HCEC 1CT (cell line): ENCODE measurements at regions not wholly inside any gene's neighbourhood (a gene's known extent, or its start where the extent isn't known, plus 50 kb on each side); places are given as distances from the start of the nearest gene placed in this dataset.
"Not testable (repeated sequence)": the region's sequence is repeated elsewhere in the genome, so short reads cannot be mapped to it uniquely, and the experiment has no call there.

Experiments
- DNase-seq: peaks from one replicate; pipeline ENCODE4 v3.0.0-alpha.2; 2017

GRCh38 chr15:38750786-38751185 is 186.2 kb upstream of the RASGRP1 start:
- DNase-seq = no peak

GRCh38 chr15:38755718-38756117 is 191.1 kb upstream of the RASGRP1 start:
- no peak for DNase-seq

GRCh38 chr15:38756441-38756840 is 191.8 kb upstream of the RASGRP1 start:
- no peak for DNase-seq

- DNase-seq = peak; percentile 23
Measured at GRCh38 chr15:38758043-38758442, 193.4 kb upstream of the RASGRP1 start.

- no peak for DNase-seq
Measured at GRCh38 chr15:38761681-38762080, 197.1 kb upstream of the RASGRP1 start.

GRCh38 chr15:38768970-38769369 is 204.4 kb upstream of the RASGRP1 start:
- peak; percentile 47 for DNase-seq

DNA sequence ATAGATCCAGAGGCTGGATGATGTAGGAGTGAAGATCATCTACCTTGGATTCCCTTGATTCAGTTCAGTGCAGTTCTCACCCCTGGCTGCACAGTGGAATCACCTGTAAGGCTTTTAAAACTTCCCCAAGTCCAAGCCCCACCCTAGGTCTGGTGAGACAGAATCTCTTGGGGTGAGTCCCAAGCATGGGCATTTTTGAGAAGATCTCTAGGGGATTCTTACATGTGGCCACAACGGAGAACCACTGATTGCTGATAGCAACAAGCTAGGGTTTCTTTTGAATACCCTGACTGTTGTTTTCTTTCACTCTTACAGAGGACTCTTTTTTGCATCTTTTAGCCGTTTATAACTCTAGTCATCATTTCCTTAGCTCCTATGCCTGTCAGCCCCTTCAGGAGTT is 204.9 kb upstream of the RASGRP1 start:
- DNase-seq = no peak

DNA sequence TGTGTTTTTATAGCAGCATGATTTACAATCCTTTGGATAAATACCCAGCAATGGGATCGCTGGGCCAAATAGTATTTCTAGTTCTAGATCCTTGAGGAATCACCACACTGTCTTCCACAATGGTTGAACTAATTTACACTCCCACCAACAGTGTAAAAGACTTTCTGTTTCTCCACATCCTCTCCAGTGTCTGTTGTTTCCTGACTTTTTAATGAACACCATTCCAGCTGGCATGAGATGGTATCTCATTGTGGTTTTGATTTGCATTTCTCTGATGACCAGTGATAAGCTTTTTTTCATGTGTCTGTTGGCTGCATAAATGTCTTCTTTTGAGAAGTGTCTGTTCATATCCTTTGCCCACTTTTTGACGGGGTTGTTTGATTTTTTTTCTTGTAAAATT is 209.5 kb upstream of the RASGRP1 start:
- not testable (repeated sequence) for DNase-seq

DNA sequence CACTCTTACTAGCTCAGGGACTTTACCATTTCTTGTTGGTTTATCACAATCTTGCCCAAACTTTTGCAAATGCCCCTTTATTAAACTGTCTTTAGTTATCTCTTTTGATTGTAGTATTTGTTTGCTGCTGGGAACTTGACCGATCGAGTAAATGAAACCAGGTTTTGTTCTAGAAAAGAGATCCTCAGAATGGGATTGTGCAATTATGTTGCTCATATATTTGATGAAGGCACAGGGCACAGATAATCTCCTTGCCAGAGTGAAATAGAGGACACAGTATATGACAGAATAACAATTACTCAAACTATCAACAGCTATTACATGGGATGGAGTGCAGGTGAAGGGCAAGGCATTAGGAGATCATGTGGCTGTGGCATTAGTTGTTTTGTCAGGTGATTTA is 216.6 kb upstream of the RASGRP1 start:
- no peak for DNase-seq

DNA sequence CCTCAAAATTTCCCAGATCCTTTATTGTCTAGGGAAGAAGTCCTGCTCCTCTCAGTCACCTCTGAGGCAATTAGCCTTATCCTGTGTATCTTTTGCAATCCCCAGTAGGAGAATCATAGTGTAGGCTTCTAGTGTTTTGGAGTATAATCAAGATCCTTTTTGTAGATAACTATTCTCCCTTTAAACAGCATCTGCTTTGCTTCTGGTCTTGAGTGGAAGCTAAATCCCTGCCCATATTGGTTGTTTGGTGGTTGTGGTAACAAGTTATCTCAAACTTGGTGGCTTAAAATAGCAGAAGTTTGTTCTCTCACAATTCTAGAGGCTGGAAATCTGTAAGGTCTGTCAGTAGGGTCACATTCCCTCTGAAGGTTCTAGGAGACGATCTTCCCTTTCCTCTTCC is 217.5 kb upstream of the RASGRP1 start:
- no peak for DNase-seq

GRCh38 chr15:38788918-38789317 is 224.3 kb upstream of the RASGRP1 start:
- no peak for DNase-seq

GRCh38 chr15:38789566-38789965 is 225.0 kb upstream of the RASGRP1 start:
- no peak for DNase-seq

DNA sequence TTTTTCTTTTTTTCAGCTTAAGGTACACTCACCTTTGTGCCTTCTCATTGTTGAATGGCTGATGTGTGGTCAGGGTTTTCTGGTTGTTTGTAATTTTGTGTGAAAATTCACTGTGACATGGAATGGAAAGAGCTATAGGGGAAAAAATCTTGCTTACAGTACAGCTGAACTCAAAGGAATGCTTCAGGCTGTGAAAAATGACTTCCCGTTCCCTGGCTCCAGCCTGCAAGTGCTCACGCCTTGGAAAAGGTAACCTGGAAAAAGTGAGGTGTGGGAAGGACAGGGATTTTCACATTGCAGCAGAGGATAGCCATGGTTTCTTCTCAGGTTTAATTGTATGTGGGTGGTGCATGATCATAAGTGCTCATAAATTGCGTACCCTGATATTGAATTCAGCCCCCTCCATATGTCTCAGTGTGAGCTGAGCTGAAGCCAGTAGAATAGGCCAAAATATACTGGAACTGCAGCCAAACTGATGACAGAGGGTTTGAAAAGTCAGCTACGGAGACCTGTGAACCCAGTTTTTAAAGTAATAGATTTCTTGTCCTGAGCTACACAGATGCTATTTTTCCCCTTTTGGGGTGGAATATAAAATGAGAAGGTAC is 228.7 kb upstream of the RASGRP1 start:
- DNase-seq = no peak

GRCh38 chr15:38795471-38796245 is 231.0 kb upstream of the RASGRP1 start:
- DNase-seq = no peak

DNA sequence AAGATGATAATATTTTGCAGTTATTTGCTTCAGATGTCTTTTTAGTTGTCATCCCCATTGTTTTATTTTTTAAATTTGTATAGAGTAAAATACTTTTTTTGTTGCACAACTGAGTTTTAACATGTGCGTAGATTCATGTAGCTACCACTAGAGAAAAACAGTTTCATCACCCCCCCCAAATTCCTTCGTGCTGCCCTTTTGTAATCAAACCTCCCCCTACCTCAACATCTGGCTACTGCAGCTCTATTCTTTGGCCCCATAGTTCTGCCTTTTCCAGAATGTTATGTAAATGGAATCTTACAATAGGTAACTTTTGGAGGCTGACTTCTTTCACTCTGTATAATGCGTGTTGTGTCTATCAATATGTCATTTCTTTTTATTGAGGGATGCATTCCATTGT is 232.0 kb upstream of the RASGRP1 start:
- no peak for DNase-seq

GRCh38 chr15:38797506-38797905 is 232.9 kb upstream of the RASGRP1 start:
- DNase-seq = not testable (repeated sequence)

DNA sequence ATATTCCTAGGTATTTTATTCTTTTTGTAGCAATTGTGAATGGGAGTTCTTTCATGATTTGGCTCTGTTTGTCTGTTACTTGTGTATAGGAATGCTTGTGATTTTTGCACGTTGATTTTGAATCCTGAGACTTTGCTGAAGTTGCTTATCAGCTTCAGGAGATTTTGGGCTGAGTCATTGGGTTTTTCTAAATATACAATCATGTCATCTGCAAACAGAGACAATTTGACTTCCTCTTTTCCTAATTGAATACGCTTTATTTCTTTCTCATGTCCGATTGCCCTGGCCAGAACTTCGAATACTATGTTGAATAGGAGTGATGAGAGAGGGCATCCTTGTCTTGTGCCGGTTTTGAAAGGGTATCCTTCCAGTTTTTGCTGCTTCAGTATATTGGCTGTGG is 234.6 kb upstream of the RASGRP1 start:
- DNase-seq = not testable (repeated sequence)

GRCh38 chr15:38809621-38810020 is 245.0 kb upstream of the RASGRP1 start:
- DNase-seq = no peak

DNA sequence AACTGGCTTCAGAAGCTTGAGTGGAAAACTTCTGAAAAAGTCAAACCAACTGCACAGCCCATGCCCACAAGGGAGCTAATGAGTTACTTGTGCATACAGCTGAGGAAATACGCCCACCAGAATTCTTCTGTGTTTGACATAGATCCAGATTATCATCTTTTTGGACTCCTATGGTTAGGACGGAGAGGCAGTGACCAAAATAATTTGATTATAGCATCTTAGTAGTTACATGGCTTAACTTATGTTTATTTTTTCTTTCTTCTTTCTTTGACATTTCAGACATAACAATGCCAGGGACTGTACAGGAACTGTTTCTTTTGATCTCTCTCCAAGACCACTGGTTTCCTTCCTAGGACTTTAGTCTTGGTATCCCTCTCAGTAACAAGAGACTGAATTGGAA is 246.1 kb upstream of the RASGRP1 start:
- no peak for DNase-seq

GRCh38 chr15:38814254-38814653 is 249.6 kb upstream of the RASGRP1 start:
- not testable (repeated sequence) for DNase-seq

- no peak for DNase-seq
Measured at GRCh38 chr15:38814891-38815290, 250.3 kb upstream of the RASGRP1 start.

GRCh38 chr15:38817427-38818156 is 253.0 kb upstream of the RASGRP1 start:
- peak; percentile 40 for DNase-seq

- DNase-seq = no peak
Measured at GRCh38 chr15:38818157-38818790, 253.7 kb upstream of the RASGRP1 start.
